ENCODE measurements at regions not wholly inside any gene's neighbourhood (a gene's known extent, or its start where the extent isn't known, plus 50 kb on each side); places are given as distances from the start of the nearest gene placed in this dataset.

DNA sequence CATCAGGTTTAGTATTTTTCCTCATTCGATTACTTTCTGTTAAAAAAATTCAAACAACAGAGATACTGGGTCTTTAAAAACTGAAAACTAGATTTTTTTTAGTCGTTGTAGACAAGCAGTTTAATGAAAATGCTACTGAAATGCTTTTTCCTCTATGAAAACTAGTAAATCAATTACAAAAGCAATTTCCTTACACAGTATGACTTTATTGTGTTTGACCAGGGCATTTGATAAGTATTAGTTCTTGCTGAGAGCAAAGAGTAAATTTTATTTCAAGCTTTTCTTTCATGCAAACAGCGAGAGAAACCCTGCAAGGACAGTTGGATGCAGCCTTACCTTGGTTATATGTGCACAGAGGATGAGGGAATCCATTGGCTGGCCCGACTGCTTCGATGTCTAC is 308.5 kb downstream of the MAT2B start:
- H3F3A ChIP-seq (ENCODE audit: insufficient read depth, low read length, poor library complexity, severe bottlenecking) = no peaks in the 10 kb centered on the region
- no peak overlapping the region for H3K4me3 ChIP-seq (ENCODE audit: low read length)
- H3K9me3 ChIP-seq (ENCODE audit: low read length) = no peaks in the 10 kb centered on the region
- H2AFZ ChIP-seq (ENCODE audit: low read depth, low read length) = no peak overlapping the region
- H4K20me1 ChIP-seq (ENCODE audit: insufficient read depth) = no peaks in the 10 kb centered on the region
- H3K79me2 ChIP-seq (replicated peaks; ENCODE audit: insufficient read depth, low read length) = no peaks in the 10 kb centered on the region
- TF ChIP-seq, protein P1, sequence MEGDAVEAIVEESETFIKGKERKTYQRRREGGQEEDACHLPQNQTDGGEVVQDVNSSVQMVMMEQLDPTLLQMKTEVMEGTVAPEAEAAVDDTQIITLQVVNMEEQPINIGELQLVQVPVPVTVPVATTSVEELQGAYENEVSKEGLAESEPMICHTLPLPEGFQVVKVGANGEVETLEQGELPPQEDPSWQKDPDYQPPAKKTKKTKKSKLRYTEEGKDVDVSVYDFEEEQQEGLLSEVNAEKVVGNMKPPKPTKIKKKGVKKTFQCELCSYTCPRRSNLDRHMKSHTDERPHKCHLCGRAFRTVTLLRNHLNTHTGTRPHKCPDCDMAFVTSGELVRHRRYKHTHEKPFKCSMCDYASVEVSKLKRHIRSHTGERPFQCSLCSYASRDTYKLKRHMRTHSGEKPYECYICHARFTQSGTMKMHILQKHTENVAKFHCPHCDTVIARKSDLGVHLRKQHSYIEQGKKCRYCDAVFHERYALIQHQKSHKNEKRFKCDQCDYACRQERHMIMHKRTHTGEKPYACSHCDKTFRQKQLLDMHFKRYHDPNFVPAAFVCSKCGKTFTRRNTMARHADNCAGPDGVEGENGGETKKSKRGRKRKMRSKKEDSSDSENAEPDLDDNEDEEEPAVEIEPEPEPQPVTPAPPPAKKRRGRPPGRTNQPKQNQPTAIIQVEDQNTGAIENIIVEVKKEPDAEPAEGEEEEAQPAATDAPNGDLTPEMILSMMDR (IDR thresholded peaks at IDR 0.05; ENCODE audit: poor library complexity, severe bottlenecking) = no peak
- no peak for TF ChIP-seq REST (IDR thresholded peaks at IDR 0.05; ENCODE audit: borderline replicate concordance)
- no peak for TF ChIP-seq POLR2AphosphoS5 (IDR thresholded peaks at IDR 0.05)
- TF ChIP-seq EP300 (conservative IDR thresholded peaks at IDR 0.05; ENCODE audit: poor library complexity, severe bottlenecking) = no peak
- TF ChIP-seq EZH2 (IDR thresholded peaks at IDR 0.05; ENCODE audit: borderline replicate concordance, insufficient read depth, low read length, poor library complexity, severe bottlenecking) = no peak
- no peak for TF ChIP-seq TAF1 (IDR thresholded peaks at IDR 0.05; ENCODE audit: low read depth)
- no peak for TF ChIP-seq RAD21 (conservative IDR thresholded peaks at IDR 0.05)
- no peak for TF ChIP-seq SMC3 (conservative IDR thresholded peaks at IDR 0.05; ENCODE audit: poor library complexity)
- no peak for TF ChIP-seq MXI1 (conservative IDR thresholded peaks at IDR 0.05; ENCODE audit: poor library complexity, severe bottlenecking)
- no peaks in the 10 kb centered on the region for H3K36me3 ChIP-seq (ENCODE audit: insufficient read depth, low read length)
- no peak overlapping the region for H3K27ac ChIP-seq (ENCODE audit: low read length)
- H3K9ac ChIP-seq (ENCODE audit: low read length) = no peak overlapping the region
- no peak overlapping the region for H3K4me2 ChIP-seq (ENCODE audit: low read length)
- H3K9me2 ChIP-seq (ENCODE audit: insufficient read depth, low read length) = no peaks in the 10 kb centered on the region
- no peaks in the 10 kb centered on the region for H3K27me3 ChIP-seq (ENCODE audit: insufficient read depth, low read depth, low read length)

DNA sequence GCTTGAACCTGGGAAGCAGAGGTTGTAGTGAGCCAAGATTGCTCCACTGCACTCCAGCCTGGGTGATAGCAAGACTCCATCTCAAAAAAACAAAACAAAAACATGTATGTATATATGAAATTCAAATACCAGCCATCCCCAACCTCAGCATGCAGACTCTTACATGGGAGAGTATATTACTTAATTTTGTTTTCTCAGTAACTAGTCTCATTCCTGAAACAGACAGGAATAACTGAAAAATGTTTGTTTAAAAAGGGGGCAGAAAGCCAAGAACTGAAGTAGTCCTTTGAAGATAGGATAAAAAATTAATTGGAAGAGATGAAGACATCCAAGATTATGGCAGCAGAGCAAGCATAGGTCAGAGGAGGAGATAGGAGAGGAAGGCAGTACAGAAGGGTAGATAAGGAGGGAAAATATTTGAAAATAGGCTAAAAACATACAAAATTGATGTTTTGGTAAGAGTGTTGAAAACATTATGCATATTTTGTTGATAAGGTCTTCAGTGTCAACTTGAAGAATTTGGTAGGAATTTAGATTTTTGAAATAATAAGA is 309.9 kb downstream of the MAT2B start:
- Histone ChIP-seq H3K9me3 (ENCODE audit: low read length) (no peaks in the 10 kb centered on the region), H3K27me3 (ENCODE audit: insufficient read depth, low read depth, low read length) (no peaks in the 10 kb centered on the region), H3K4me3 (ENCODE audit: low read length) (no peak overlapping the region), H3K36me3 (ENCODE audit: insufficient read depth, low read length) (no peaks in the 10 kb centered on the region), H3K79me2 (replicated peaks; ENCODE audit: insufficient read depth, low read length) (no peaks in the 10 kb centered on the region), H4K20me1 (ENCODE audit: insufficient read depth) (no peaks in the 10 kb centered on the region), H3K4me2 (ENCODE audit: low read length) (no peak overlapping the region), H3K27ac (ENCODE audit: low read length) (no peak overlapping the region), H2AFZ (ENCODE audit: low read depth, low read length) (no peak overlapping the region), H3F3A (ENCODE audit: insufficient read depth, low read length, poor library complexity, severe bottlenecking) (no peaks in the 10 kb centered on the region), H3K9me2 (ENCODE audit: insufficient read depth, low read length) (no peaks in the 10 kb centered on the region), H3K9ac (ENCODE audit: low read length) (no peak overlapping the region)
- no peak for TF ChIP-seq RAD21 (conservative IDR thresholded peaks at IDR 0.05)
- no peak for TF ChIP-seq EP300 (conservative IDR thresholded peaks at IDR 0.05; ENCODE audit: poor library complexity, severe bottlenecking)
- TF ChIP-seq TAF1 (IDR thresholded peaks at IDR 0.05; ENCODE audit: low read depth) = no peak
- TF ChIP-seq EZH2 (IDR thresholded peaks at IDR 0.05; ENCODE audit: borderline replicate concordance, insufficient read depth, low read length, poor library complexity, severe bottlenecking) = no peak
